Gastroesophageal sphincter (tissue), 3 donors: ENCODE measurements at regions not wholly inside any gene's neighbourhood (a gene's known extent, or its start where the extent isn't known, plus 50 kb on each side); places are given as distances from the start of the nearest gene placed in this dataset.

ENCODE experiments used
- CTCF ChIP-seq, 4 experiments: fragments of 200-600 bp in 2 of 4; fragments of 450-650 bp in 2 of 4; sonication (generic) in 1 of 4; IDR thresholded peaks; one replicate each; pipeline ENCODE4 v1.5.1; 2017 to 2019; ENCODE audit warnings: antibody characterized with exemption in 4 of 4, mild to moderate bottlenecking in 2 of 4, moderate library complexity in 2 of 4
- POLR2AphosphoS5 ChIP-seq: sonication (generic); formaldehyde crosslinking; IDR thresholded peaks from one replicate; pipeline ENCODE4 v1.6.1; 2017; ENCODE audit warnings: antibody characterized with exemption

GRCh38 chr15:26475554-26475953, 297.3 kb downstream of the GABRB3 start:
- TF ChIP-seq CTCF (IDR thresholded peaks at IDR 0.05) (no peak), POLR2AphosphoS5 (no peak)
